WTC11 (cell line): ENCODE measurements at regions not wholly inside any gene's neighbourhood (a gene's known extent, or its start where the extent isn't known, plus 50 kb on each side); places are given as distances from the start of the nearest gene placed in this dataset.

Experiments
- ATF3 ChIP-seq: sonication (generic); formaldehyde crosslinking; conservative IDR thresholded peaks from 2 replicates; pipeline ENCODE4 v1.8.1; 2022; ENCODE audit warnings: mild to moderate bottlenecking, missing genetic modification reagents
- HMGXB4 ChIP-seq: sonication (generic); formaldehyde crosslinking; IDR thresholded peaks from 2 replicates; pipeline ENCODE4 v1.8.1; 2023; ENCODE audit warnings: mild to moderate bottlenecking, moderate library complexity, missing genetic modification reagents
- JUN ChIP-seq: sonication (generic); formaldehyde crosslinking; IDR thresholded peaks from 2 replicates; pipeline ENCODE4 v1.8.0; 2023; ENCODE audit warnings: mild to moderate bottlenecking, missing genetic modification reagents
- MAX ChIP-seq: sonication (generic); formaldehyde crosslinking; IDR thresholded peaks from 2 replicates; pipeline ENCODE4 v1.8.0; 2022; ENCODE audit warnings: mild to moderate bottlenecking, missing genetic modification reagents
- MLX ChIP-seq: sonication (generic); formaldehyde crosslinking; IDR thresholded peaks from 2 replicates; pipeline ENCODE4 v1.8.1; 2023; ENCODE audit warnings: mild to moderate bottlenecking, missing genetic modification reagents, moderate library complexity
- NFYB ChIP-seq: sonication (generic); formaldehyde crosslinking; conservative IDR thresholded peaks from 2 replicates; pipeline ENCODE4 v1.8.0; 2022; ENCODE audit warnings: low read depth, missing genetic modification reagents
- NR2C2 ChIP-seq: sonication (generic); formaldehyde crosslinking; IDR thresholded peaks from 2 replicates; pipeline ENCODE4 v1.8.0; 2022; ENCODE audit warnings: mild to moderate bottlenecking, missing genetic modification reagents
- NR3C1 ChIP-seq: sonication (generic); formaldehyde crosslinking; conservative IDR thresholded peaks from 2 replicates; pipeline ENCODE4 v1.8.1; 2023; ENCODE audit warnings: low read depth, mild to moderate bottlenecking, missing genetic modification reagents
- SMAD3 ChIP-seq: sonication (generic); formaldehyde crosslinking; IDR thresholded peaks from 2 replicates; pipeline ENCODE4 v1.8.0; 2022; ENCODE audit warnings: missing genetic modification reagents, mild to moderate bottlenecking, borderline replicate concordance
- SP1 ChIP-seq: sonication (generic); formaldehyde crosslinking; conservative IDR thresholded peaks from 2 replicates; pipeline ENCODE4 v1.8.1; 2022; ENCODE audit warnings: missing genetic modification reagents
- TCF7 ChIP-seq: sonication (generic); formaldehyde crosslinking; IDR thresholded peaks from 2 replicates; pipeline ENCODE4 v1.8.0; 2022; ENCODE audit warnings: mild to moderate bottlenecking, low read depth, missing genetic modification reagents, moderate library complexity
- ZBTB21 ChIP-seq: sonication (generic); formaldehyde crosslinking; IDR thresholded peaks from 2 replicates; pipeline ENCODE4 v1.8.1; 2023; ENCODE audit warnings: mild to moderate bottlenecking, missing genetic modification reagents, borderline replicate concordance
- TF ChIP-seq, protein P1 (sequence below): fragments of 200-600 bp; IDR thresholded peaks from 2 replicates; pipeline ENCODE4 v1.8.0; 2022; ENCODE audit warnings: antibody characterized with exemption
- TF ChIP-seq, protein P2 (sequence below): sonication (generic); formaldehyde crosslinking; IDR thresholded peaks from 2 replicates; pipeline ENCODE4 v1.8.1; 2022; ENCODE audit warnings: mild to moderate bottlenecking, missing genetic modification reagents, moderate library complexity, borderline replicate concordance

- TF ChIP-seq, protein P1, sequence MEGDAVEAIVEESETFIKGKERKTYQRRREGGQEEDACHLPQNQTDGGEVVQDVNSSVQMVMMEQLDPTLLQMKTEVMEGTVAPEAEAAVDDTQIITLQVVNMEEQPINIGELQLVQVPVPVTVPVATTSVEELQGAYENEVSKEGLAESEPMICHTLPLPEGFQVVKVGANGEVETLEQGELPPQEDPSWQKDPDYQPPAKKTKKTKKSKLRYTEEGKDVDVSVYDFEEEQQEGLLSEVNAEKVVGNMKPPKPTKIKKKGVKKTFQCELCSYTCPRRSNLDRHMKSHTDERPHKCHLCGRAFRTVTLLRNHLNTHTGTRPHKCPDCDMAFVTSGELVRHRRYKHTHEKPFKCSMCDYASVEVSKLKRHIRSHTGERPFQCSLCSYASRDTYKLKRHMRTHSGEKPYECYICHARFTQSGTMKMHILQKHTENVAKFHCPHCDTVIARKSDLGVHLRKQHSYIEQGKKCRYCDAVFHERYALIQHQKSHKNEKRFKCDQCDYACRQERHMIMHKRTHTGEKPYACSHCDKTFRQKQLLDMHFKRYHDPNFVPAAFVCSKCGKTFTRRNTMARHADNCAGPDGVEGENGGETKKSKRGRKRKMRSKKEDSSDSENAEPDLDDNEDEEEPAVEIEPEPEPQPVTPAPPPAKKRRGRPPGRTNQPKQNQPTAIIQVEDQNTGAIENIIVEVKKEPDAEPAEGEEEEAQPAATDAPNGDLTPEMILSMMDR, result no peak
- no peak for TF ChIP-seq ATF3 (CRISPR knock-in tag)
- no peak for TF ChIP-seq SP1 (CRISPR knock-in tag)
- TF ChIP-seq, protein P2, sequence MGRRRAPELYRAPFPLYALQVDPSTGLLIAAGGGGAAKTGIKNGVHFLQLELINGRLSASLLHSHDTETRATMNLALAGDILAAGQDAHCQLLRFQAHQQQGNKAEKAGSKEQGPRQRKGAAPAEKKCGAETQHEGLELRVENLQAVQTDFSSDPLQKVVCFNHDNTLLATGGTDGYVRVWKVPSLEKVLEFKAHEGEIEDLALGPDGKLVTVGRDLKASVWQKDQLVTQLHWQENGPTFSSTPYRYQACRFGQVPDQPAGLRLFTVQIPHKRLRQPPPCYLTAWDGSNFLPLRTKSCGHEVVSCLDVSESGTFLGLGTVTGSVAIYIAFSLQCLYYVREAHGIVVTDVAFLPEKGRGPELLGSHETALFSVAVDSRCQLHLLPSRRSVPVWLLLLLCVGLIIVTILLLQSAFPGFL (CRISPR knock-in tag), result no peak
- no peak for TF ChIP-seq SMAD3 (CRISPR knock-in tag)
- TF ChIP-seq NR3C1 (CRISPR knock-in tag), result no peak
- no peak for TF ChIP-seq TCF7 (CRISPR knock-in tag)
- no peak for TF ChIP-seq ZBTB21 (CRISPR knock-in tag)
- no peak for TF ChIP-seq JUN (CRISPR knock-in tag)
- TF ChIP-seq MAX (CRISPR knock-in tag), result no peak
- no peak for TF ChIP-seq MLX (CRISPR knock-in tag)
- no peak for TF ChIP-seq NFYB (CRISPR knock-in tag)
- no peak for TF ChIP-seq HMGXB4 (CRISPR knock-in tag)
- no peak for TF ChIP-seq NR2C2 (CRISPR knock-in tag)
Observed at GRCh38 chr10:36766940-36767339, 358.5 kb upstream of the ANKRD30A start.
